Putamen (tissue), 1 donor: ENCODE measurements at regions not wholly inside any gene's neighbourhood (a gene's known extent, or its start where the extent isn't known, plus 50 kb on each side); places are given as distances from the start of the nearest gene placed in this dataset.
"Not testable (repeated sequence)": the region's sequence is repeated elsewhere in the genome, so short reads cannot be mapped to it uniquely, and the experiment has no call there.

Source experiments
- DNase-seq: peaks from one replicate; pipeline ENCODE4 v3.0.0-alpha.2; 2016; ENCODE audit warnings: low spot score

GRCh38 chr18:35876243-35876642 lies 96.2 kb upstream of the RMP24 start:
- no peak for DNase-seq

- DNase-seq: no peak
Observed at GRCh38 chr18:35880788-35881455, 91.6 kb upstream of the RMP24 start.

GRCh38 chr18:35888329-35888728 lies 84.2 kb upstream of the RMP24 start:
- no peak for DNase-seq

GRCh38 chr18:35889677-35890076 lies 82.8 kb upstream of the RMP24 start:
- no peak for DNase-seq

GRCh38 chr18:35890323-35890722 lies 82.2 kb upstream of the RMP24 start:
- no peak for DNase-seq

- DNase-seq: no peak
Observed at GRCh38 chr18:35892118-35892517, 80.4 kb upstream of the RMP24 start.

- DNase-seq: not testable (repeated sequence)
Observed at GRCh38 chr18:35897481-35897880, 75.0 kb upstream of the RMP24 start.

GRCh38 chr18:35904389-35905037 lies 68.0 kb upstream of the RMP24 start:
- DNase-seq: no peak

GRCh38 chr18:35905436-35905835 lies 67.0 kb upstream of the RMP24 start:
- no peak for DNase-seq

GRCh38 chr18:35906291-35906690 lies 66.2 kb upstream of the RMP24 start:
- not testable (repeated sequence) for DNase-seq

- no peak for DNase-seq
Observed at GRCh38 chr18:35910327-35910726, 62.2 kb upstream of the RMP24 start.

GRCh38 chr18:35912332-35912731 lies 60.1 kb upstream of the RMP24 start:
- no peak for DNase-seq

- no peak for DNase-seq
Observed at GRCh38 chr18:35915056-35915455, 57.4 kb upstream of the RMP24 start.

- DNase-seq: no peak
Observed at GRCh38 chr18:35917043-35917442, 55.4 kb upstream of the RMP24 start.

GRCh38 chr18:35918564-35918963 lies 53.9 kb upstream of the RMP24 start:
- DNase-seq: no peak

- DNase-seq: no peak
Observed at GRCh38 chr18:35919179-35919578, 53.3 kb upstream of the RMP24 start.

- DNase-seq: no peak
Observed at GRCh38 chr18:35920623-35921022, 51.9 kb upstream of the RMP24 start.
